Fibroblast of pulmonary artery (primary cell): ENCODE measurements at regions not wholly inside any gene's neighbourhood (a gene's known extent, or its start where the extent isn't known, plus 50 kb on each side); places are given as distances from the start of the nearest gene placed in this dataset.

ENCODE experiments used
- DNase-seq: peaks from one replicate; pipeline ENCODE4 v3.0.0-alpha.2; 2010; ENCODE audit warnings: low read depth
- H3K4me3 ChIP-seq: replicated peaks from 2 replicates; pipeline ENCODE4 v1.5.1; 2011; ENCODE audit warnings: low read depth, mild to moderate bottlenecking, control low read depth, low read length, moderate library complexity
- CTCF ChIP-seq: IDR thresholded peaks from 2 replicates; pipeline ENCODE4 v1.5.1; 2011; ENCODE audit warnings: mild to moderate bottlenecking, control low read depth, low read length, inconsistent platforms; ENCODE audit errors: missing control alignments

- TF ChIP-seq CTCF = no peak
- no peak overlapping the region for H3K4me3 ChIP-seq
- no peak for DNase-seq
These were observed 69.8 kb upstream of the AMOT start for GRCh38 chrX:112910418-112910817.

- no peak for TF ChIP-seq CTCF
- no peak overlapping the region for H3K4me3 ChIP-seq
- DNase-seq = no peak
These were observed 61.5 kb upstream of the AMOT start for GRCh38 chrX:112901869-112902725.

- no peak for DNase-seq
These were observed 55.4 kb upstream of the AMOT start for GRCh38 chrX:112896051-112896450.

More at GRCh38 chrX:112896051-112896450, 55.4 kb upstream of the AMOT start:
- H3K4me3 ChIP-seq = no peak overlapping the region
- TF ChIP-seq CTCF = no peak
